ENCODE measurements at regions not wholly inside any gene's neighbourhood (a gene's known extent, or its start where the extent isn't known, plus 50 kb on each side); places are given as distances from the start of the nearest gene placed in this dataset.

DNA sequence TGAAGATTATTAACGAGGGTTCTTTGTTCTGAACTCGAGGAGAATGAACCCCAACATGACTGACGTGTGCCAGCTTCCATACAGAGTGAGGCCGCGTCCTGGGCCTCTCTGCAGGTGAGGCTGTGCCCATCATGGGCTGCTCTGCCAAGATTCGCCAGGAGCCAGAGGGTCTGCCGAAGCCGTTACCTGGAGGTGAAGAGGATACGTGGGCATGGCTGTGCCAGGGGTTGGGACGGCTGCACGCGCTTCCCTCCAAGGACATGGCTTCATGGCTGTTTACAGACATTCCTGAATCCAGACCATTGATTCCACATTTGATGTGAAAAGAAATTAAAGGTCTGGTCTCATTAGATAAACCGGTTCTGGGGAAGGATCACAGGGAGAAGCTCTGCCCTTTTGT, 211.4 kb upstream of the SALL3 start:
- no peak for DNase-seq

DNA sequence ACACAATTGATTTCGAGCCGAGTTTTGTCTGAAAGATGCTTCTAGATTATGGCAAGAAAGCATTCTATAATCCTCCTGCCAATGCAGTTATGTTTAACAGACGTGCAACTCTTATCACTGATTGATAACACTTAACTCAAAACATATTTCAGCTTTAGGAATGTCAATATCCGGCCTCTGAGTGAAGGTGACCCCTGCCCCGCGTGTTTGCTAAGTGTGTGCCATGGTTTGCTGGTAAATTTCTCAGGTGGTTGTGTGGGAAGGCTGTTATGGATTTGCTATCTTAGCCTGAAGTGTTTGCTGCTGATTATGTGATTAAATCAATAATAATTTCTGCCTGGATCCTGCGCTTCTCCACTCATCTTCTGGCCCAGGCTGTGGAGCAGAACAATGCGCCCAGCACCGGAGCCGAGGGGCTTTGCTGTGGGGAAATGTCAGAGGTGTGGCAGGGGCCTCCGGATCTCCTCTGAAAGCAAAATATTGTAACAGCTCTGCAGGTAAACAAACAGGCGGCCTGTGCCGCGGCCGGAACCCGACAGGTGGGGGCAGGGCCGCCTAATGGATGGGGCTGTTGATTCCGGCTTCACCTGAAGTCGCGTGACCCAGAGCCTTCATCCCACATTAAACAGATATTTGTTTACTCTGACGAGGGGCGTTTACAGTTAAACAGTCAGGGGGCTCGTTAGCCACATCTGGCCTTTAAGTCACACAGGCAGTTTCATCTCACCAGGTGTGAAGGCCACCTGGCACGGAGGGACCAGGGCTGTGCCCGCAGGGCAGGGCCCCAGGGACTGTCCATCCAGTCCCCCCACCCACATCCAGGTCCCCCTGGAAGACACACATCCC, 210.7 kb upstream of the SALL3 start:
- no peak for DNase-seq

DNA sequence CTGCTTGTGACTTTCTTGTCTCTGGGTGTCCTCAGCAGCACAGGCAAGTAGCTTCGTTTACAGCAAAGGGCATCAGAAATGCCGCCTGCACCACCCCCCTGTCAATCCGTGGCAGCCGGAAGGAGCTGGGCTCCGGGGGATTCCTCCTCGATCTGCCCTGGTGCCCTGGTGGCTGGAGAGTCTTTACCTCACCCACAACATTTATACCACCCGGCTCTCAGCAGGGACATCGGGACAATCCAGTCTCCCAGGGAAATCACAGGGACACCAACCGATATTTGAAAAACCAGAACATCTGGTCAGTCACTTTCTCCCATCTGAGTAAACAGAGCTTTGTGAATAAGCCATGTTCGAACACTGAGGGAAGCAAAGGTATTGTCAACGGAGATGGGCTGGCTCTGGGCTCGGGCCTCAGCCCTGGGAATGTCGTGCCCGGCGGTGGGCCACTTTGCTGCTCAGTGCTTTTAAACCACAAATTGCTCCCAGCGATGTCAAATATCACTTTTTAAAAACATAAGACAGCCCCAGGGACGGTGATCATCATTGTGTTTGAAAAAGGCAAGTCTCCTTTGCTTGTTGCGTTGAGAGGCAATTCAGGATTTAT, 210.0 kb upstream of the SALL3 start:
- no peak for DNase-seq

DNA sequence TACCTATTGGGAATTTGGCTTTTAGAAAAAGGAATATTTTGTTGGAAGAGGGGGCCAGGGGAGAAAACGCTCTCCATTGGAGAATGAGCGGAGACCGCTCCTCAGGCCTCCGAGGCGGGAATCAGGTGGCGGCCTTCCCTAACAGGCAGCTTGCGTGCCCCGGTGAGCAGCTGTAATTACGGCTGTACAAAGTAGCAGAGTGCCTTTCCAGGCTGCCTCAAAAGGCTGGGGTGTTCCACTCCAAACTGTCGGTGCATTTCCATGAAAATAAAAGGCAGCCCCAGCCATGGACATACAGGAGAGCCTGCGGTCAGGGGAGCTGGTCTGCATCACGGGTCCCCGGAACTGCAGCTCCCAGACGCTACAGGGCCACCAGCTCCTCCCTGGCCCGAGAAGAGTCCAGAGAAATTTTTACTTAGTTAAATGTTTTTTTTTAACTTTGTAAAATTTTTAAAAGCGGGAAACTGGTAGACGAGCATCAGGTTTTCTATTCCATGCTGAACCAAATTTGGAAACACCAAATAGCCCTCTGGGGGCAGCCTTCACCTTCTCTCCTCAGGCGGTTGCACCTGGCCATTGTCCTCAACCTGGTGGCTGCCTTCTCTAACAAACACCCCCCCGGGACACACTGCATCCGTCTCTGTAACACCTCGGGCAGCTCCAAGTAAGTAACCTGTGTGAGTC, 209.3 kb upstream of the SALL3 start:
- DNase-seq = no peak

DNA sequence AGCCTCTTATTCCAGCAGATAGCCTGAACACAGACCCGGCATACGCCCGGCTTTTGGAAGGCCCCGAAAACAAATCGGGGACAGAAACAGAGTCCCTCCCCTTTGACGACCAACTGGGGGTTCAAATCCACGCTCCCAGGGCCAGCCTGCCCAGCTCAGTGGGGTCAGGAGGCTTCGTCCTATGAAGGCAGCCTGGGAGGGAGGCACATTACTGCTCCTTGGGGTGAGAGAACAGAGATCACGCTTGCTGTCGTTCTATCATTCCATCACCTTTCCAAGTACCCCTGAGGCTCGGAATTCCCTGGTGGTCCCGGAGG, 208.8 kb upstream of the SALL3 start:
- no peak for DNase-seq

DNA sequence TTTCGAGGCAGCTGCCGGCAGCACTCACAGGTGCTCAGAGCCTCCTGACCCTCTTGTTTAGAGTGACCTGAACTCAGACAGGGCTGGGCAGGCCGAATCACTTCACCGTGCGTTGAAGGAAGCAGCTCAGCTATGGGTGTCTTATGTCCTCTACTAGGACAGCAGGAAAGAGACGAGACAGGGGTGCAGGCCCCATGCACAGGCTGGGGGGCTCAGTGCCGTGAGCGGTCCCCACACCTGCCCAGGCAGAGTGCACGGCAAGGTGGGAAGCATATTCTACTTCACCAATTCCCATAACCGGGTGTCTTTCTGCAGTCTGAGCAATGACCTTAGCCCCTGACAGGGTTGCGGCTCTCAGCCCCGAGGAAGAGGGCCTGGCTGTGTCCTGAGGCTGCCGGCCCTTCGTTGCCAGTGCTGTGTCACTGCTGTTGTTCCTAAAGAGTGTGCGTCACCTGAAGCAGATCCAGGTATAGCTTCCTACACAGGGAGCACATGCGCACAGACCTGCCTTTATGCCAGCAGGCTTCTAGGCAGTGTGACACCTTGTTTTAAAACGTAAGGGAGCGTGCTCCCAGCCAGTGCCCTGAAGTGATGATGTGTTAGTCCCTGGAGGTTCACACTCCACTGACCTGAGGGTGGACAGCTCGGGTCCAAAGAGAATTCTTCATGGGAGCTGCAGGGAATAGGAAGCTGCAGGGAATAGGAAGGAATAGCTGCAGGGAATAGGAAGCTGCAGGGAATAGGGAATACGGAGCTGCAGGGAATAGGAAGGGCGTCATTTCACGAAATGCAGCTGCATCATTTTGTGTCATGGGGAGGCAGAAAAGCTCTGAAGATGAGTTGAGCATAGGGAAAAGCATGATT, 207.9 kb upstream of the SALL3 start:
- DNase-seq = no peak

DNA sequence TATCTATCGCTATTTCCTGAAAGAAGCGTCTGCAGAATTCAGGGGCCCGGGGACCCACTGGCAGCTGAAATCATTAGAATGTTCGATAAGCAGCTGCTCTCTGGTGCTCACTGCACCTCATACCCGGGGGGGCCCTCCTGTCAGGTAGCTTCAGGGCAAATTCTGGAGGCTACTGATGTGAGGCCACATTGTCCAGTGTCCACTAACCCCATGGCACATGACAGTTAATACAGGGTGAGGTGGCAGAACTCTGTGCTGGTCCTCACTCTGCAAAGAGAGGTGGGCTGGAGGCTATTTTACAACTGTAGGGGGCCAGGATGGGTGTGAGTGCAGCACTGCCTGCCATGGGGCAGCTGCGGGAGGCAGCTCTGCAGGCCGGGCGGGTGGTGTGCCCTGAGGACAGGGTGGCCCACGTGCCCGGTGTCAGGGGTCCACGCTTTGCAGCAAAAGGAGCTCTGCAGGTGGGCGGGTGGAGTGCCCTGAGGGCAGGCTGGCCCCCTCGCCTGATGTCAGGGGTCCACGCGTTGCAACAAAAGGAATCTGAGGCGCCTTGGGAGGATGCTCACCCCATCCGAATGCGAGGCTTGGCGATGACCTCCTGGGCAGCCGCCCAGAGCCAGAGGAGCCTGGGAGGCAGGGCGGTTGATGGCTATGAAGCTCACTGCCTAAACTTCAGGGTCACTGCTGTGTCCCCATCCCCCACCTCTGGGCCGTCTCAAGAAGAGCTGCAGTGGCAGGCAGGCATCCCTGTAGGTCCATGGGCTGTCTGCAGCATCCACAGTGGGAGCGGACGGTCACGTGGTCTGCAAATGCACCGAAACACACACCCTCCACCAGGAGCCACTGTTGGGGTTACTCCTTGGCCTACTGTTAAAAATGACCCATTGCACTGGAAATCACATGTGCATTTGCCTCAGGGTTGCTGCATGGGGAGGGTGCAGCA, 207.0 kb upstream of the SALL3 start:
- no peak for DNase-seq

DNA sequence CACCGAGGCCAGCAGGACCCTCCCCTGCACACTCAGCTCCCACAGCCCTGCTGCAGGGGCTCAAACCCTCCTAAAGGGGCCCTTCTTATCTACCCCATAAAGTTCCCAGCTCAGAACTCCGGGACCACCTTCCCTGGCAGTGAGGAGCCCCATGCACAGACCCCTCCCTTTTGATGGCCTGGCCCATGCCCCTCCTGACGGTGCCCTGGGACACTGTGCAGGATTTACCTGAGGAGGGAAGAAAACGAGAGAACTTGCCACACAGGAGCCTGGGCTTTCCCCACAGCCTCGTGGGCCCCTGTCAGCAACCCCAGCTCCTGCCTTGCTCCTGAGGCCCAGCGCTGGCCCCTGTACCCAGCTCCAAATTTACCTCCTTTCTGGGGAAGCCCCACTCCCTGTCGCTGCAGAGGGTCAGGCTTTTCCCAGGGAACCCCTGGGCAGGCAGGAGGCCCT, 206.3 kb upstream of the SALL3 start:
- no peak for DNase-seq

DNA sequence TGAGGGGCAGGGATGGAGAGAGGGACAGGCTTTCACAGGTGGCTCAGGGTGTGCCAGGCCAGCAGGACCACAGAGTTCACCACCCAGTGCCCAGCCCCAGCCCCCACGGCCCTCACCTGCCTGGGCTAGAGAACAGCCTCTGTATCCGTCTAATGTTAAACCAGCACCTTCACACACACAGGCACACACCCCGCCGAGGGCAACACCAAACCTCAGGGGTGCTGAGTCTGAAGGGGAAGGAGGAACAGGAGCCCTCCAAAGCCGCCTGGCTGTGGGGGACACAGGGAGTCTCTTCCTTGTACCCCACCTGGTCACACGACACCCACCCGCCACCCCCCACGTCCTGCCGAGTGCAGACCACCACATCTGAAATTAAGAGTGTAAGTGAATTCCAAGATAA, 205.8 kb upstream of the SALL3 start:
- DNase-seq = no peak

DNA sequence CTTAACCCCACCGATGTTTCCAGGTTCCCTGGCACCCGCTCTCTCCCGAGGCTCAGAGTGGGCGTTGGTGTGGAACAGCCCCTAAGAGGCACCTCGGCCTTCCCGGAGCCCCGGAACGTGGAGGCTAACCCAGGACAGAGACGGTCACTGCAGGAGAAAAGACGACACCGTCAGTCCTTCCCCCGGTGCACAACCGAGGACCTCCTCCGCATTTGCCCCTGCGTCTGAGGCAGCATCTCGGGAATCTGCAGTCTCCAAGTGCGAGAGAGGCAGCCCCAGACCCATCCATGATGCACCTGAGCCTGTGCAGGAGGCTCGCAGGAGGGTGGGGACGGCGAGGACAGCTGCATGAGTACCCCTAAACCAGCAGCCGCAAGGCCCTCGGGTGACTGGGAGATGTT, 204.9 kb upstream of the SALL3 start:
- no peak for DNase-seq

DNA sequence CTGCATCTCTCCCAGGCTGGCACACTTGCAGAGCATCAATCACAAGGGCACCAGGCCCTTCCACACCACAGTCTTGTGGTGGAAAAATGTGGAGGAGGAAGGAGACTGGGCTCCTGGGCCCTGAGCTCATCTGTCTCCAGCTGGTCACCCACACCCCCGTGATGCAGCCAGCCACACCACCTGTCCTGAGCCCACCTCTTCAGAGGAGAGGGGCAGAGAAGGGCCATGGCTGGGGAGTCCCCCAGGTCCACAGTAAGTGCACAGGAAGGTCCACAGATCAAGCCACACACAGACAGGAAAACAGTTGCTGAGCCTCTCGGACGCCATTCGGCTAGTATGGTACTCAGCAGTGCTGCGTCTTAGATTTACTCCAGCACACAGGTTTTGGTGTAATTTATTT, 203.5 kb upstream of the SALL3 start:
- DNase-seq = no peak

DNA sequence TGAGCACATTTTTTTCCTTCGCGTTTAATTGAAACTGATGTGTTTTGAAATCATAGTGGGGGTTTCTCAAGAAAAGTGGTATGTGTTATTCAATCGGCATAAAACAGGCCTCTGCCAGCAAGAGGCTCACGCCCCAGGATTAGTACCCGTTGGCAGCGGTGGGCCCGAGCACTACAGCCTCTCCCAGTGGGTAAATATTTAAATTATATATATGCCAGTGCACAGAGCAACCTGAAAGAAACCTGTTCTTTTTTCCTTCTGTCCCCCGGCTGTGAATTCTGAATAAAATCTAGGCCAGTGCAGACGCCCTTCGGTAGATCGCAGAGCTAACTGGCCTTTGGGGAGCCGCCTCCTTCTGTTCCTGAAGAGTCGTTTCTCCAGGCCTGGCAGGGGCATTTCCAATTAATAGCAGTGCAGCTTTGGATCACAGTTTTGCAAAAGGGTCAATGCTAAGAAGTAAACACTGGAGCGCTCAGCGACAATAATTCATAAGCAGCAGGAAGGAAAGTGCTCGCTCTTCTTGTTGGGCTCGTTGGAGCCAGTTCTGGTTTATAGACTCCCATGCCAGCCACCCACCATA, 202.8 kb upstream of the SALL3 start:
- no peak for DNase-seq

DNA sequence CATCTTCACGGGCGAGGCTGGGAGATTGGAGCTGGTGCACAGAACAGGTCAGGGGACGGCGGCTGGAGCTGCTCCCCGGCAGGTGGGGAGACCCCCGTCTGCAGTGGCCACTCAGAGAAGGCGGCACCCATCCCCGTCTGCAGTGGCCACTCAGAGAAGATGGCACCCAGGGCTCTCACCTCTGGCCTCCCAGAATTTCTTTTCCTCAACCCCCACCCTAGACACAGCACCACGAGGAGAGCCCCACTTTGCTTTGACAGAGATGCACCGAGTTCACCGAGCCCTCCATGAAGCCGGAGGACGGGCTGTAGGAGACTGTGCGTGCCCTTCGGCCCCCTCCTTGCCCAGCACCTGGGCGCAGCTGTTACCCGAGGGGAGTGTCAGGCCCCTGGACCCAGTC, 201.6 kb upstream of the SALL3 start:
- DNase-seq = no peak

DNA sequence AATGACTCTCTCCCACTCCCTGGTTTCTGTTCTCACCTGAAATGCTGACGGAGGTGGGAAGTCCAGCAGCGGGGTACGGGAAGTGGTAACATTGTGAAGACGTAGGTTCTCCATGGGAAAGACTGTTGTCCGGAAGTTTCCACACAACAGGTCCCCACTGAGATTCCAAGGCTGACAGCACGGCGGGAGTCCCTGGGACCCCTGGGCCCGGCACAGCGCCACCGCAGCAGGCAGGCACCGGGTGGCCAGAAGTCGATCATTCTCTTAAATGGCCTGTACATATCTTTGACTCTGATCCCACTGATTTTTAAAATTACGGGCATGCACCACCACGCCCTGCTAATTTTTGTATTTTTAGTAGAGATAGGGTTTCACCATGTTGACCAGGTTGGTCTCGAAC, 201.0 kb upstream of the SALL3 start:
- no peak for DNase-seq

DNA sequence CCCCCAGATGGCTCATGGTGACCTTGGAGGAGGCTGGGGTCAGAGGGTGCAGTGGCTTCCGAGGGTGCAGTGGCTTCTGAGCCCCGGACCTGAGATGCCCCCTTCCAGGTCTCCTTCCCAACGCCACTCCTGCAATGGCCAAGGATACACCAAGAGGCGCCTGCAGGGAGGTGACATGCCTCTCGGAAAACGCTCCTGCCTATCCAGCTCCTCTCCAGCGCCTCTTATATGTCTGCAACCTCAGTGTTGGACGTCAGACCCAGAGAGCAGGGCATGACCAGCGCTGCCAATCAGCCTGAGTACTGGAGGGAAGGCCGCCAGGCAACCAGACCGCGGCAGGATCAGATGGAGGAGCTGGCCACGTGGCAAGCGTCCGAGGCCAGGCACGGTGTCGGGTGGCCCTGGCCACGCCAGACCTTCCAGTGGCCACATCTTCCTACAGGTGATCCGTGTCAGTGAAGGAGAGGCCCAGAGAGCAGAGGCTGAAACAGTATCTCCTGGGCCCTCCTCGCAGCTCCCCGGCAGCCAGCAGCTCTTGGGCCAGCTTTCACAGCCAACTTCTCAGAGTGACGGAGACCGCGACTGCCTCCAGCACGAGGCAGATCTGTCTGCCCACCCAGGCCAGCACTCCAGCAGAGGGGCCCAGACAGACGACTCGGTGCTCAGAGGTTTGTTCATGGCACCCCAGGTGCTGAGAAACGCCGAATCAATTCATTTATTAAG, 199.5 kb upstream of the SALL3 start:
- no peak for DNase-seq

DNA sequence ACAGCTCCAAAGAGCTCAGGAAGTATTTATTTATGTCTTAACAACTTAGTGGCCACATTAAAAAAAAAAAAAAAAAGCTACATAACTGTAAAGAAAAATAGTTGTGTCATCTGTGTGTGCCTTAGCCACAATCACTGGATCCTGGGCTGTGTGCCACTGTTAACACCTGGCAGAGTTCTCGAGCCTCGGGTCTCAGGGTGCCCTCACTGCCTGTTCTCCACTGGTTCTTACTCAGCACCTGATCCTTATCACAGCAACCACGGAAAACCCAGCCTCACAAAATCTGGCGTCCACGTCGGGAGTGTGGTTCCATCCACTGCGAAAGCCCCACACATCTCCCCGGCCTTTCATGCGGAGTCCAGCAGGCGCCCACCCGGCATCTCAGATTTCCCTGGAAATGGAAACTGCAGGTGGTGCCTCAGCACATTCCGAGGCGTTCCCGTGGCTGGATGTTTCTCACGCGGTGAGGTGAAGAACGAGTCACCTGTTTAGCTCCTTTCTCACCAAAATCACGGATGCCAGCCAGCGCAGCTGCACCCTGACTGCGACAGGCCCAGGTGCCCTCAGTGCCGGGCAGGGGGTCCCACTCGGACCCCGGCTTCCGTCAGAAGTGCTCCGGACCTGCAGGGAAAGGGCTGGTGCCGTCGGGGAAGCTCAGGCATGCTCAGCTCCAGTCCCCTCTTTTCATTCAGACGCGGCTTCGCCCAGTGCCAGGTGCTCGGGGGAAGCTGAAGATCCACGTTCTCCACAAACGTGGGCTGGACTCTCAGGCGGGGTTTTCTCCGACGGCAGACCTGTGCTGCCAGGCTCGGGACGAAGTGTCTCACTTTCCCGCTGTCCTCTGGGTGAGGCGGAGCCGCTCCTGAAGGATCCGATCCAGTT, 198.7 kb upstream of the SALL3 start:
- no peak for DNase-seq

DNA sequence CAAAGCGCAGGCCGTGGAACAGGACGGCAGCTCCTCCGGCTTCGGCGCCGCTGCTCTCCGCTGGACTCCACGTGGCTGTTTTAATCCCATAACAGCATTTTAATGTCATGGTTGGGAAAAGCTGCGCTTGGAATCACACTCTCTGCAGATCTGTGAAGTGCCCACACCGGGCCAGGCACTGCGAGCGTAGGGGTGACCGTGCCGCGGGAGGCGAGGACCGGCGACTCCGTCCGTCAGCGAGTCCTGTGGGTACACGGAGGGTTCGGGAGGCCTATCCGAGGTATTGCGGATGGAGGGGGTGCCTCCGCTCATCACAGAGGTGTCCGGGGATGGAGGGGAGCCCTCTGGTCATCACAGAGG, 198.0 kb upstream of the SALL3 start:
- no peak for DNase-seq

DNA sequence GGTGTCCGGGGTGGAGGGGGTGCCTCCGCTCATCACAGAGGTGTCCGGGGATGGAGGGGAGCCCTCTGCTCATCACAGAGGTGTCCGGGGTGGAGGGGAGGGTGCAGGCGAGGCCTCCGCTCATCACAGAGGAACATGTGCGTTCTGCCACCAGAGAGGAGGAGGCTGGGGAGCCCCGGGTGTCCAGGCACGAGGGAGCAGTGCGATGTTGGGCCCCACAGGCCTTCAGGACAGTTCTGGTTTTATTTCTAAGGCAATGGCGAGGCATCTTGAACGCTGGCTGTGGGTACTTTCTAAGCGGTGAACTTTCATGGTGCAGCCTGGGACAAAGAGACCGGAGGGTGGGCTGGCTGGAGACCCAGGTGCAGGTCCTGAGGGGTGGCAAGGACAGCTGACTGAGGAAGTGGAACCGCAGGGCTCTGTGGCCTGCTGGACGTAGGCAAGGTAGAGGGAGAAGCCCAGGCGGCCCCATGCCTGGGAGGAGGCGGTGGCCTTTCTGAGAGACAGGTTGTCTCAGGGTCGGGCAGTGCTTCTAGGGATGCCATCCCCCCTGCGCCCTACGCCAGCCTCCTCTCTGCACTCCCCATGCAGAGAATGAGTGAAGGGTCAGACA, 196.6 kb upstream of the SALL3 start:
- DNase-seq = no peak

DNA sequence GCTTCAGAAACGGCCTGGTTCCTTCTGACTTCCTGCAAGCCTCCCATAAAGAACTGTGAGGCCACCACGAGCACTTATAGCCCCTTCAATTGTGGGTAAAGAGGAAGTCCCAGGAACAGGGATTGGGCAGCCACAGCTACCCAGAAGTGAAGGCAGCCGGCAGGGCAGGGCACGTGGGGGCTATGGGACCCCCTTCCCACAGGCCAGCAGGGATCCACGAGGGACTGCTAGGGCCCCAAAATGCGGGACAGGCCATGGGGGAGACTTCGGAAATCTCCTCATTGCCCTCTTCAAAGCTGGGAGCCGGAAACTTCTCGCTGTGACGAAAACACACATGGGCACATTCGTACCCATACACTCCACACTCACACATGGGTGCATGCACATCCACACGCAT, 196.1 kb upstream of the SALL3 start:
- DNase-seq = no peak

DNA sequence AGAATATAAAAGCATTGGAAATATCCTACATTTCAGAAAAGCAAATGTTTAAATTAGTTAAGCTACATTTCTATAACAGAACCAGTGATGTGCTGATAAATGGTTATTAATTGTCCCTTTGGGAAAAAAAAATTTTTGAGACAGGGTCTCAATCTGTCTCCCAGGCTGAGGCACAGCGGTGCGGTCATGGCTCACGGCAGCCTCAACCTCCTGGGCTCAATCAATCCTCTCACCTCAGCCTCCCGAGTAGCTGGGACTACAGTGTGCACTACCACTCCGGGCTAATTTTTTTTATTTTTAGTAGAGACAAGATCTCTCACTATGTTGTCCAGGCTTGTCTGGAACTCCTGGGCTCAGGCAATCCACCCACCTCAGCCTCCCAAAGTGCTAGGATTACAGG, 194.8 kb upstream of the SALL3 start:
- DNase-seq = no peak

Measured in hematopoietic multipotent progenitor cell treated with erythropoietin and hydrocortisone succinate and interleukin-3 and kit ligand, for 6 days (in vitro differentiated cells).